Fibroblast of the conjunctiva (primary cell): ENCODE measurements at regions not wholly inside any gene's neighbourhood (a gene's known extent, or its start where the extent isn't known, plus 50 kb on each side); places are given as distances from the start of the nearest gene placed in this dataset.
"Not testable (repeated sequence)": the region's sequence is repeated elsewhere in the genome, so short reads cannot be mapped to it uniquely, and the experiment has no call there.

ENCODE experiments used
- DNase-seq: peaks from one replicate; pipeline ENCODE4 v3.0.0-alpha.2; 2010; ENCODE audit warnings: low read depth

- no peak for DNase-seq
Observed at GRCh38 chr12:11539156-11539555, 110.3 kb upstream of the ETV6 start.

GRCh38 chr12:11540156-11540555, 109.3 kb upstream of the ETV6 start:
- no peak for DNase-seq

DNA sequence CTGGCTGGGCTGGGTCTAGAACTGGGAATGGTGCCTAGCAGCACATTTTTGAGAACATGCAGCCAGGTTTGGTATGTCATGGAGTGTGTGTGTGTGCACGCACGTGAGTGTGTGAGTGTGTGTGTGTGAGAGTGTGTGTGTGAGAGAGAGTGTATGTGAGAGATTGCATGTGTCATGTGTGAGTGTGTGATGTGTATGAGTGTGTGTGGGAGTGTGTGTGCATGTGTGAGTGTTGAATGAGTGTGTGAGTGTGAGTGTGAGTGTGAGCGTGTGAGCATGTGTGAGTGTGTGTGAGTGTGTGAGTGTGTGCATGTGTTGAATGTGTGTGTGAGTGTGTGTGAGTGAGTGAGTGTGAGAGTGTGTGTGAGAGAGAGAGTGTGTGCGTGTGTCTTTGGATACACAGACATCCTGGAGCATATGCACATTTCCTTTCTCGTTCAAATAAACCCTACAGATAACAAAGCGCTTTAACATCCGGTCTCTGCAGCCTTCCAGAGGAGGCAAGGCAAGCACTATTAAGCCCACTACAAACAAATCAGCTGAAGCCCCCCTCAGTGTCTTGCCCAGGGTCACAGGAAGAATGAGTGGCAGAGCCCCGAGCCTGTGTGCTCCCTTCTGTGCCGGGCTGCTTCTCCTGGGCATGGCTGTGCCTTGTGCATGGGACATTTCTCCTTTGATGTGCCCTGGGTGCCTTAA, 108.7 kb upstream of the ETV6 start:
- DNase-seq: no peak

GRCh38 chr12:11542599-11542998, 106.9 kb upstream of the ETV6 start:
- no peak for DNase-seq

DNA sequence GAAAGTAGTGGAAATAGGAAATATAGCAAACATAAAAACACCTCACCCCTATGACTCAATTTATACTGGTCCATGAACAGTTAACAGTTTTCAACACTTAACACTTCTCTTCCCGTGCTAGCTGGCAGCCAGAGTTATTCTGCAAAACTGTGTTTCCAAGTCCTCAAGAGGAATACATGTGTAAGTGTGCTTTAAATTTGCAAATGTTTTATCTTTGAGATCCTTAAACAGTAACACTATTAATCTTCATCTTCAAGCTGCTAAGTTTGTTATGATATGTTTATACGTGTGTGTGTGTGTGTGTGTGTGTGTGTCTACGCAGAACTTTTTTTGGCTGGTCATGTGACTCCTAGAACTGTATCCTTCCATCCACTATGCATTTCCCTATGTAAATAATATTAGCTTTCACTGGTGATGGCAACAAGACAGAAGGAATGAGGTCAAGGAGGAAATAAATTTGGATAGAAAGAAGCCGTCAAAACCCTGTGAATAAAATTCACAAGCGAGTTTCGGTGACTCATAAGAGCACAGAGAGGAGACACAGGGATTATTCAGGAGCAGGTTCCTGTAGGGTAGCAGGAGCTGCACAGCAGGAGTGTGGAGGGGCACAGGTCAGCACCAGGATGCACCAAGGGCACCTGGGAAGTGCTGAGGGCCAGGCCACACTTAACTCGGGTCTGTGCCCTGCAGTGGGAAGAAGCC, 105.9 kb upstream of the ETV6 start:
- no peak for DNase-seq

GRCh38 chr12:11545484-11546330, 103.8 kb upstream of the ETV6 start:
- no peak for DNase-seq

GRCh38 chr12:11546582-11547270, 102.7 kb upstream of the ETV6 start:
- not testable (repeated sequence) for DNase-seq

DNA sequence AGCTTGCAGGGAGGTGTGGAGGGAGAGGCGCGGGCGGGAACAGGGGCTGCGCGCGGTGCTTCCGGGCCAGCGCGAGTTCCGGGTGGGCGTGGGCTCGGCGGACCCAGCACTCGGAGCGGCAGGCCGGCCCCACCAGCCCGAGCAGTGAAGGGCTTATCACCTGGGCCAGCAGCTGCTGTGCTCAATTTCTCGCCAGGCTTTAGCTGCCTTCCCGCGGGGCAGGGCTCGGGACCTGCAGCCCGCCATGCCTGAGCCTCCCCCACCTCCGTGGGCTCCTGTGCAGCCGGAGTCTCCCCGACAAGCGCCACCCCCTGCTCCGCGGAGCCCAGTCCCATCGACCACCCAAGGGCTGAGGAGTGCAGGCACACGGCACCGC, 102.2 kb upstream of the ETV6 start:
- not testable (repeated sequence) for DNase-seq

GRCh38 chr12:11549119-11549518, 100.4 kb upstream of the ETV6 start:
- no peak for DNase-seq

DNA sequence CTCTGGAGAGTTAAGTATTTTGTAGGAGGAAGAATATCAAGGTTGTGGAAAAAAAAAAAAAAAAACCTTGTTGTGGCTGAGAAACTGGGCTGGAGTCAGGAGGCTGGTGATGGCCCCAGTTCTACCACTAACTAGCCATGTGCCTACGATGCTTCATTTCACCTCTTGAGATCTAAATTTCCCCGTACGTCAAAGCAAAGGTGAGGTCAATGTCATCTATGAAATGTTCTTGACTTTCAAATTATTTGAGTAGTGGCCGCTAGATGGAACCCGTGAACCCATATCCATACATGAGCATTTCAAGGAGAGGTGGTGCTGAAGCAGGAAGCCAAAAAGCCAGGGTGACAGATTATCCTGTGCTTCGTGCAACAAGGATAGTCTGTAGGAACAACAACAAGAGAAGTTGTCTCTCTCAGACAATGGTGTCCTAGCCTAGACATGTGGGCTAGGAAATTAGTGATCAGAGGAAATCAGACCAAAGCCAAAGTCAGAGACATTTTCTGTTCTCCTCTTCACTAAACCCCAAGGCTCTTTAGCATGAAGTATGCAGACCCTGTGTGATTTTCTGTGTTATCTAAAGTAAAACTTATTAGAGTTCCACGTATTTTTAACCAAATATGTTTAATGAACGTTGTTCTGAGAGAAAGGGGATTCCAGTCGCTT, 95.5 kb upstream of the ETV6 start:
- peak; percentile 24 for DNase-seq

- no peak for DNase-seq
Observed at GRCh38 chr12:11555195-11555594, 94.3 kb upstream of the ETV6 start.

DNA sequence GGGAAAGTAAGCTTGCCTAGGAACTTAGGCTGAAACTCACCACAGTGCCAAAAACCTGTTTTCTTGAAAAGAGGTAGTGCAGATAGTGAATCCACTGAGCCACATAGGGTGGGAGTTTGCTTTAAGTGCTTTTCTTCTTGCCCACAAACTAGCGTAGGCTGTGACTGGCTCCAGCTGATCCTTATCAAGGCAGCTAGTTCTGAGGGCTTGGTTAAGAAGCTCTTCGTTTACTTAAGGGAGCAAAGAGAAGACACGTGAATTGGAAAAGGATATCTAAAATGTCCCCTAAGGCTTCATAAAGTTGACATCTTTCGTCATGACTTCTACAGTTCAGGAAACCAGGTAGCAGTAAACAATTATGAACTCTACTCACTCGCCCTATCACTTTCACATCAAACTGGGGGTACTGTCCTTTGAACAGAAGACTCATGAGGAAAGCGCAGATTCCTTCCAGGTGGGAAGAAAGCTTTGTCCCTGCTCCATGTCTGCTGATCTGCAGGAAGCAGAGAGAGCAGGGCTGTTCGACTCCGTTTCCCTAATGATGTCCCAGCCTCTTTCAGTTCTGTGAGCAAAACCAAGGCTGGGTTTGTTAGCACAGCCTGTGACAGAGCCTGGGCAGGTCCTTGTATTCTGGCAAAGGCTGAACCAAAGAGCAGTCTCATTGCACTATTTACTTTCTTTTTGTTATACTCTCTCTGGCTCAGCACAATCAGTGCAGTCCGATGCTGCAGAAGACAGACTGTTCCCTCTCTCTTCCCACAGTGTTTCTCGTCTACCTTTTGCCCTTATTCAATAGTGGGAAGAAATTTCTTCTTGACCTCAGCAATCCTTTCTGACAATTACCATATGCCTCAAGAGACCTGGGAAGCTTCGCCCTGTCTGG, 93.5 kb upstream of the ETV6 start:
- DNase-seq: no peak

- no peak for DNase-seq
Observed at GRCh38 chr12:11556682-11557081, 92.8 kb upstream of the ETV6 start.

GRCh38 chr12:11559626-11560340, 89.7 kb upstream of the ETV6 start:
- DNase-seq: no peak

DNA sequence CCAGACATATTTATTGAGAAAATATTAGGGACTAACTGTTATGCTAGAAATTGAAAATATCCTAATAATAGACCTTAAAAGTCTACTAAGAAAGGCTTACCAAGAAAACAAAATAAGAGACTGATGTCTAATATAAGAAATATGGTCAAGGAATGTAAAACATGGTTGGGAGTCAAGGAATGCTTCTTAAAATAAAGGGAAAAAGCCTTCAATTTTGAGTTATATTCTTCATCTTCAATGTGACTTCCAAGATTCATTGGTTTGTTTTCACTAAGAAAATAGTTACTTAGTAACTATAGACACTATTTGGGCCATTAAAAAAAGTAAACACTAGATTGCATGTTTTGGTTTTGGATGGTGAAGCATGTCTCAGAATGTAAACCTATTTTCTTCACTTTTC, 88.1 kb upstream of the ETV6 start:
- DNase-seq: no peak

DNA sequence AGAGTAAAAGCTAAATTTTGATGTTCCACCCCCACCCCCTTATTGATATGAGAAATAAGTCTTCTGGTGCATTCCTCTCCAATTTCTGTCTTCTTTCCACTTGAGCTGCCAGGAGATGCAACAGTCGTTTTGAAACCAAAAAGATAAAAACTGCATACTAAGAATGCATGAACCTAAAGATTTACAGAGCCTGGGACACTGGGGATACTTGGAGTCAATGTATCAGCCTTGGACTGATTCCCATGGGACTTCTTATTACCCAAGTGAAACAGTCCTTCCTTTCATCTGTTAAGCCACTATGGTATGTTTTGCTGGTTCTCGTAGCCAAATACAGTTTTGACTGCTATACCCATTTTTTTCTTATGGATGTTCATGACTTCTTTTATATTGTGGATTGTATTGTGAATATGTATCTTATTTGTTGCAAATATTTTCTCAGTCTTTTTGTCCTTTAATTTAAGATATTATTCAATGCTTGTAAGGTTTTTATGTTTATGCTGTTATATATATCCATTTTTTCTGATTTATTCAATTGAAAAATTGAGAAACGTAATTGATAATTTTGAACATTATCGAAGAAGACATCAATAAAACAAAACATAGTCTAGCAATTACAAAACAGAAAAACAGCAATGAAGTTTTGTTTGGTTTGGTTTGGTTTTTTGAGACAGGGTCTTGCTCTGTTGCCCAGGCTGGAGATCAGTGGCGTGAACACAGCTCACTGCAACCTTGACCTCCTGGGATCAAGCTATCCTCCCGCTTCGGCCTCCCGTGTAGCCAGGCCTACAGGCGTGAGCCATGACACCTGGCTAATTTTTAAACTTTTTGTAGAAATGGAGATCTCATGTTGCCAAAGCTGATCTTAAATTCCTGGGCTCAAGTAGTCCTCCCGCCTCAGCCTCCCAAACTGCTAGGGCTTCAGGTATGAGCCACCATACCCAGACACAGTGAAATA, 85.4 kb upstream of the ETV6 start:
- DNase-seq: no peak

- no peak for DNase-seq
Observed at GRCh38 chr12:11564984-11565651, 84.4 kb upstream of the ETV6 start.

GRCh38 chr12:11565752-11566151, 83.7 kb upstream of the ETV6 start:
- DNase-seq: no peak
